ENCODE measurements at regions not wholly inside any gene's neighbourhood (a gene's known extent, or its start where the extent isn't known, plus 50 kb on each side); places are given as distances from the start of the nearest gene placed in this dataset.

DNA sequence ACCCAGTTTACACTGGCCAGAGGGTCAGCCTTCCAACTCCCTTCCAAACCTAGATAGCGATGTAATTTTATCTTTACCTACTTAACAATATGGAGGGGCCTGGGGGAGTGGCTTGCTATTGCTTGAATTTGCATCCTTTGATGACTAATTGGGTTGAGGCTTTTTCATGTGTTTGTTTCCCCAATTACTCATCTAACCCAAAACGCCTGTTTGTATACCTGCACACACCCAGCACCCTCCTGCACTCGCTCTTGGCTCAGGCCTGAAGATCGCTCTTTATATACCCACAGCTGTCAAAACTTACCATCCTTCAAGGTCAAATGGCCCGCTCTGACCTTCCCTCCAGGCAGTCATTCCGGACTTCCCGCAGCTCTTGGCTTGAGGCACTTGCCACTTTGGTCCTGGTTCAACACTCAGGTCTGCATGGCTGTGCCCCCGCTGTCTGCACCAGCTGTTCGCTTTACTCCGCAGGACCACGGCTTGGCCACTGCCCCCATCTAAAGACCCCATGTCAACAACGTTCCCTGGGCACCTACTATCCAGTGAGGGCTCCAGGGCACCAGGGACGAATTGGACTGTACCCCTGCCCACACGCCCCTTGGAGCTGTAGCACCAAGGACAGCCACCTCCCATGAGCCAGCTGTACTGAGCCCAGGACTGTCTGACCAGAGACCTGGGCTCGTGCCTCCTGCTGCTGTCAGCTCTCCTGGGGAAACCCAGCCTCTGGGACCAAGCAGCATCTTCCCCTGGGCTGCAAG, 76.1 kb upstream of the ADAMTS2 start:
- no peak for TF ChIP-seq POLR2A (IDR thresholded peaks at IDR 0.05; ENCODE audit: low read depth, low read length)
- TF ChIP-seq POLR2AphosphoS5 (IDR thresholded peaks at IDR 0.05; ENCODE audit: low read depth, low read length) = no peak
- no peak for TF ChIP-seq TAF1 (IDR thresholded peaks at IDR 0.05; ENCODE audit: borderline replicate concordance, low read depth, low read length)
- DNase-seq (ENCODE audit: insufficient read length) (no peak), FAIRE-seq (no peak)

GRCh38 chr5:179420476-179420875, 75.2 kb upstream of the ADAMTS2 start:
- DNase-seq (ENCODE audit: insufficient read length) = no peak
- no peak for FAIRE-seq
- no peak for TF ChIP-seq POLR2AphosphoS5 (IDR thresholded peaks at IDR 0.05; ENCODE audit: low read depth, low read length)
- TF ChIP-seq TAF1 (IDR thresholded peaks at IDR 0.05; ENCODE audit: borderline replicate concordance, low read depth, low read length) = no peak
- no peak for TF ChIP-seq POLR2A (IDR thresholded peaks at IDR 0.05; ENCODE audit: low read depth, low read length)

- TF ChIP-seq POLR2A (IDR thresholded peaks at IDR 0.05; ENCODE audit: low read depth, low read length) = no peak
- TF ChIP-seq TAF1 (IDR thresholded peaks at IDR 0.05; ENCODE audit: borderline replicate concordance, low read depth, low read length) = no peak
- no peak for TF ChIP-seq POLR2AphosphoS5 (IDR thresholded peaks at IDR 0.05; ENCODE audit: low read depth, low read length)
- DNase-seq (ENCODE audit: insufficient read length) = no peak
- no peak for FAIRE-seq
These were observed 73.7 kb upstream of the ADAMTS2 start for GRCh38 chr5:179418972-179419371.

- DNase-seq (ENCODE audit: insufficient read length) (no peak), FAIRE-seq (no peak)
- TF ChIP-seq POLR2AphosphoS5 (IDR thresholded peaks at IDR 0.05; ENCODE audit: low read depth, low read length) (no peak), POLR2A (IDR thresholded peaks at IDR 0.05; ENCODE audit: low read depth, low read length) (no peak), TAF1 (IDR thresholded peaks at IDR 0.05; ENCODE audit: borderline replicate concordance, low read depth, low read length) (no peak)
These were observed 72.4 kb upstream of the ADAMTS2 start for GRCh38 chr5:179417696-179418095.

DNA sequence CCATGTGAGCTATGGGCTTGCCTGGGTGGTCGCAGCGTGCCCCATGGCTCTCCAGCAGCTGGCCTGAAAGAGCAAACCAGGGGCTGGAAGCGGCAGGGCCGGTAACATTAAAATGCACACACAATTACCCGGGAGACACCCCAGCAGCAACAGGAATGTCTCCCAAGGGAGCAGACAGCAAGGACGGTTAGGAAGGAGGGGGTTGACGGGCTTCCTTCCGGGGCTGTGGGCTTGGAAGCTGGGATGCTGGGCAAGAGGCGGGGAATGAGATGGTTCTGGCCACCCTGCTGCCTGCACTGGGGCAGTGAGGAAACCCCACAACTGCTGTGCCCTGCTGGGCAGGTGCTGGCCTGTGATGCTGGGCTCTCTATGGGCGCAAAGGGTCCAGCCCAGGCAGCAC, 71.8 kb upstream of the ADAMTS2 start:
- FAIRE-seq (no peak), DNase-seq (ENCODE audit: insufficient read length) (peak; percentile 1)
- no peak for TF ChIP-seq POLR2A (IDR thresholded peaks at IDR 0.05; ENCODE audit: low read depth, low read length)
- no peak for TF ChIP-seq TAF1 (IDR thresholded peaks at IDR 0.05; ENCODE audit: borderline replicate concordance, low read depth, low read length)
- TF ChIP-seq POLR2AphosphoS5 (IDR thresholded peaks at IDR 0.05; ENCODE audit: low read depth, low read length) = no peak

DNA sequence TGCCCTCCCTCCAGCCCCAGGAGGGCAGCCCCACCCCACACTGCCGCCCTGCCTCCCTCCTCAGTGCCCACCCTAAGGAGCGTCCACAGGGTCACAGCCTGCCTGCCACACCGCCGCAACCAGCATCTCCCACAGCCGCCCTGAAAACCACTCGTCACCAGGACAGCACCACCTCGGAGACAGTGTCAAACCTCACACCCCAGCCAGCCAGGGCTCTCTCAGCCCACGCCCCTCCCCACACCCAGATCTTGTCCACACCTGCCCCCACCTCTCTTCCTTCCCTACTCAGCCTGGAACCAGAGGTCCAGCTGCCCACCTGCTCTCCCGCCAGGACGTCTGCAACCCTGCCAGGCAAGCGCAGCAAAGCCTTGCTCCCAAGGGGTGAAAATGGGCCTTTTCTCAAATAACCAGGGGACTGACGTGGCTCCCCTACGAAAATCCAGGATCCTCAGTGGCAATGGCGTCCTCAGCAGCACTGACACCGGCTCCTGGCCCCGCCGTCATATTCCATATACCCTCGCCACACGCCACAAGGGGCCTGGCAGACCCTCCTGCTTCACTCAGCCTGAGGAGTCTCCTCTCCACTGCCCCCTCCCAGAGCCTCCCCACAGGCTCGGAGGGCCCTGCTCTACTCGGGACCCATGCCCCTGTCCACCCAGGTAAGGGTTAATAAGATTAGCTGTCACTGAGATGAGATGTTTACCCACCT, 71.0 kb upstream of the ADAMTS2 start:
- peak; percentile 0 for DNase-seq (ENCODE audit: insufficient read length)
- TF ChIP-seq TAF1 (IDR thresholded peaks at IDR 0.05; ENCODE audit: borderline replicate concordance, low read depth, low read length) = no peak
- no peak for TF ChIP-seq POLR2A (IDR thresholded peaks at IDR 0.05; ENCODE audit: low read depth, low read length)
- TF ChIP-seq POLR2AphosphoS5 (IDR thresholded peaks at IDR 0.05; ENCODE audit: low read depth, low read length) = no peak
- FAIRE-seq = no peak

- DNase-seq (ENCODE audit: insufficient read length) (no peak), FAIRE-seq (no peak)
- TF ChIP-seq TAF1 (IDR thresholded peaks at IDR 0.05; ENCODE audit: borderline replicate concordance, low read depth, low read length) (no peak), POLR2A (IDR thresholded peaks at IDR 0.05; ENCODE audit: low read depth, low read length) (no peak), POLR2AphosphoS5 (IDR thresholded peaks at IDR 0.05; ENCODE audit: low read depth, low read length) (no peak)
These were observed 70.2 kb upstream of the ADAMTS2 start for GRCh38 chr5:179415291-179416060.

- no peak for DNase-seq (ENCODE audit: insufficient read length)
- no peak for TF ChIP-seq TAF1 (IDR thresholded peaks at IDR 0.05; ENCODE audit: borderline replicate concordance, low read depth, low read length)
- no peak for TF ChIP-seq POLR2A (IDR thresholded peaks at IDR 0.05; ENCODE audit: low read depth, low read length)
- no peak for FAIRE-seq
These were observed 69.4 kb upstream of the ADAMTS2 start for GRCh38 chr5:179414459-179415261.

DNA sequence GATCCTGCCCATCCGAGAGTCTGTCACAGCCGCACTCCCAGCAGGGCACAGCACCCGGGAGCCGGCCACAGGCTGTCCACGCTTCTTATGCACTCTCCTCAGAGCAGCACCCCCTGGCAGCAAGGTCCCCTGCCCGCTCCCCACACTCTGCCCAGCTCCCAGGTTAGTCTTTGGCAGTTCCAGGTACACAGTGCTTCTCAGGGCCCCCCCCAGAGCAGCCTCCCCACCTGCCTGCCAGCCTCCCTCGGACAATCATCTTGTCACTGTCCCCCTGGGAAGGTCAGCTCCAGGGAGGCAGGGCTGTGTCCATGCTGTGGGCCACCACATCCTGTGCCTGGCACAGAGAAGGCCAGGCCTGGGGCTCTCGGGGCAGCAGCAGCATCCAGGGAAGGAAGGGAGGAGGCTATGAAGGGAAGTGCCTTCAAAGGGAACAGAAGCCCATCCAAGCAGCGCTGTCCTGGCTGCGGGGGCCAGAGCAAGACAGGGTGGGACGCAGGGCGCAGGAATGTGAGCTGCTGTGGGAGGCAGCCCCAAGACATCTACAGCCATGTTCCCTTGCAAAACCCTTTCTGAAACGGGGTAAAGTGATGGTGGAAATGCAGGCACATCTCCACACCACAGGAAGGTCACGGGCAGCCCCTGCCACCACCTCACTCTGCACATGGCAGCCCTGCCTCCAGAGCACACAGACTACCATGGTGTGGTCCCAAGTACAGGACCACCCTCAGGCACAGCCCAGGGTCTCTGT, 68.6 kb upstream of the ADAMTS2 start:
- TF ChIP-seq TAF1 (IDR thresholded peaks at IDR 0.05; ENCODE audit: borderline replicate concordance, low read depth, low read length) = no peak
- no peak for TF ChIP-seq POLR2AphosphoS5 (IDR thresholded peaks at IDR 0.05; ENCODE audit: low read depth, low read length)
- TF ChIP-seq POLR2A (IDR thresholded peaks at IDR 0.05; ENCODE audit: low read depth, low read length) = no peak
- FAIRE-seq (no peak), DNase-seq (ENCODE audit: insufficient read length) (no peak)

DNA sequence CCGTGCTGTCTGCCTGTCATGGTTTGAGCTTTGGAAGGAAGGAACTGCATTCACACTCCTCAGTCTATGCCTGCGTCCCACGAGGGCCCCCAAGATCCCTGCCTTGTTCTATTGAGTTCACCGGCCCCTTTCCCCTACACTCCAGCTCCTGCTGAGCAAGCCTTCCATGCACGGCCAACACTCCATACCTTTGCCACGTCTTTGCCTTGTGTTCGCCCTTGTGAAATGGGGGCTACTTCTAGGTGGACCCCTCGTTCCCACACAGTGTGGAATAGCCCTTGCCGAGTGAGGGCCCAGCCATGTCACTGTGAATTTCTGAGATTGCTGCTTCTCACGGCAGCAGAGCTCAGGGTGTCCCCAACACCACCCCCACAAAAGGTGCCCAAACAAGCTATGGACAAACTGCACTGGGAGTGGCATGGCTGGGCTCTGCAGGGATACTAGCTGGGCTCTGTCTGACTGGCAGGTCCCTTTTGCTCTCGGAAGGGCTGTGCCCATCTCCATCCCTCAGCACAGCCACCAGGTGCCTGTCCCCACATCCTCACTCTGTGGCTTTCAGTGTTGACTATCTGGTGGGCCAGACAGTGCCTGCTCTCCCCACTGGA, 67.9 kb upstream of the ADAMTS2 start:
- FAIRE-seq = no peak
- DNase-seq (ENCODE audit: insufficient read length) = no peak
- TF ChIP-seq POLR2AphosphoS5 (IDR thresholded peaks at IDR 0.05; ENCODE audit: low read depth, low read length) (no peak), POLR2A (IDR thresholded peaks at IDR 0.05; ENCODE audit: low read depth, low read length) (no peak), TAF1 (IDR thresholded peaks at IDR 0.05; ENCODE audit: borderline replicate concordance, low read depth, low read length) (no peak)
